Thoracic aorta (tissue), 2 donors: ENCODE measurements at regions not wholly inside any gene's neighbourhood (a gene's known extent, or its start where the extent isn't known, plus 50 kb on each side); places are given as distances from the start of the nearest gene placed in this dataset.

Experiments used
- ATAC-seq: fragments of 150-250 bp; one replicate; pipeline ENCODE4 v1.8.0; 2017; ENCODE audit warnings: low read depth; ENCODE audit not compliant: insufficient number of reproducible peaks, low FRiP score
- DNase-seq: peaks from one replicate; pipeline ENCODE4 v3.0.0-alpha.2; 2020; ENCODE audit warnings: low spot score
- H3K27ac ChIP-seq, 2 donors: fragments of 200-600 bp; sonication (generic); 1 replicate in 1 of 2; 2 replicates in 1 of 2; pipeline ENCODE4 v1.5.1; 2016; ENCODE audit warnings: mild to moderate bottlenecking in 2 of 2, moderate library complexity in 2 of 2
- H3K27me3 ChIP-seq: fragments of 200-600 bp; sonication (generic); replicated peaks from 2 replicates; pipeline ENCODE4 v1.6.0; 2016; ENCODE audit warnings: mild to moderate bottlenecking; ENCODE audit not compliant: insufficient read depth
- H3K36me3 ChIP-seq: fragments of 200-600 bp; sonication (generic); one replicate; pipeline ENCODE4 v1.5.1; 2016
- H3K4me1 ChIP-seq, 2 donors: fragments of 200-600 bp; sonication (generic); 1 replicate in 1 of 2; 2 replicates in 1 of 2; pipeline versions ENCODE4 v1.5.1 to v1.6.0; 2016; ENCODE audit warnings: low read depth in 2 of 2, mild to moderate bottlenecking in 1 of 2; ENCODE audit not compliant: control insufficient read depth in 1 of 2
- H3K4me3 ChIP-seq: fragments of 200-600 bp; sonication (generic); 2 replicates; pipeline ENCODE4 v1.5.1; 2016; ENCODE audit warnings: mild to moderate bottlenecking
- H3K9me3 ChIP-seq: fragments of 200-600 bp; sonication (generic); 2 replicates; pipeline ENCODE4 v1.5.1; 2016
- CTCF ChIP-seq: fragments of 200-600 bp; sonication (generic); IDR thresholded peaks from one replicate; pipeline ENCODE4 v1.5.1; 2019; ENCODE audit warnings: antibody characterized with exemption

- H3K27ac ChIP-seq: no peak overlapping the region
- ATAC-seq (no peak), DNase-seq (no peak)
- H3K9me3 ChIP-seq: no peaks in the 10 kb centered on the region
- peaks cover 0 to 28% of the 10 kb centered on the region in 2 donors for H3K4me1 ChIP-seq
- H3K27me3 ChIP-seq: no peaks in the 10 kb centered on the region
- H3K4me3 ChIP-seq: no peak overlapping the region
- no peaks in the 10 kb centered on the region for H3K36me3 ChIP-seq
- TF ChIP-seq CTCF: no peak
These were observed 227.8 kb upstream of the GATB start for GRCh38 chr4:151988591-151988990.

- TF ChIP-seq CTCF: no peak
- ATAC-seq: no peak
- Histone ChIP-seq H3K27me3 (no peaks in the 10 kb centered on the region), H3K36me3 (no peaks in the 10 kb centered on the region), H3K4me1 (peaks cover 0 to 25% of the 10 kb centered on the region in 2 donors), H3K27ac (no peak overlapping the region), H3K4me3 (no peak overlapping the region), H3K9me3 (no peaks in the 10 kb centered on the region)
- DNase-seq: no peak
These were observed 226.8 kb upstream of the GATB start for GRCh38 chr4:151987606-151988005.

- Histone ChIP-seq H3K27me3 (no peaks in the 10 kb centered on the region), H3K36me3 (no peaks in the 10 kb centered on the region), H3K4me3 (no peak overlapping the region), H3K9me3 (no peaks in the 10 kb centered on the region), H3K4me1 (no peaks in the 10 kb centered on the region), H3K27ac (no peak overlapping the region)
- DNase-seq (no peak), ATAC-seq (no peak)
- no peak for TF ChIP-seq CTCF
These were observed 223.0 kb upstream of the GATB start for GRCh38 chr4:151983854-151984253.

GRCh38 chr4:151979819-151980218 lies 219.0 kb upstream of the GATB start:
- no peaks in the 10 kb centered on the region for H3K27me3 ChIP-seq
- no peak for TF ChIP-seq CTCF
- no peaks in the 10 kb centered on the region for H3K9me3 ChIP-seq
- H3K4me3 ChIP-seq: no peak overlapping the region
- no peak for ATAC-seq
- no peaks in the 10 kb centered on the region for H3K4me1 ChIP-seq
- H3K36me3 ChIP-seq: no peaks in the 10 kb centered on the region
- H3K27ac ChIP-seq: no peak overlapping the region
- DNase-seq: no peak

- Histone ChIP-seq H3K4me3 (no peak overlapping the region), H3K36me3 (no peaks in the 10 kb centered on the region), H3K27ac (no peak overlapping the region), H3K27me3 (no peaks in the 10 kb centered on the region), H3K9me3 (no peaks in the 10 kb centered on the region), H3K4me1 (no peaks in the 10 kb centered on the region)
- no peak for DNase-seq
- no peak for TF ChIP-seq CTCF
- no peak for ATAC-seq
These were observed 207.8 kb upstream of the GATB start for GRCh38 chr4:151968643-151969042.
